HG02884 (cell line): ENCODE measurements at regions not wholly inside any gene's neighbourhood (a gene's known extent, or its start where the extent isn't known, plus 50 kb on each side); places are given as distances from the start of the nearest gene placed in this dataset.
A peak's percentile ranks its signal among the peaks of the same experiment; 100 is the strongest.
"Not testable (repeated sequence)": the region's sequence is repeated elsewhere in the genome, so short reads cannot be mapped to it uniquely, and the experiment has no call there.

ENCODE experiments used
- ATAC-seq: cut with Tn5 transposase; IDR thresholded peaks from one replicate; pipeline ENCODE4 v1.9.1; 2021; ENCODE audit warnings: mild to moderate bottlenecking, moderate library complexity; ENCODE audit not compliant: unreplicated experiment

GRCh38 chr12:94817695-94818075, 167.3 kb upstream of the TMCC3 start:
- ATAC-seq: peak; percentile 18

- ATAC-seq: not testable (repeated sequence)
Observed at GRCh38 chr12:94817201-94817600, 166.8 kb upstream of the TMCC3 start.

GRCh38 chr12:94816746-94817145, 166.4 kb upstream of the TMCC3 start:
- not testable (repeated sequence) for ATAC-seq

- no peak for ATAC-seq
Observed at GRCh38 chr12:94815958-94816357, 165.6 kb upstream of the TMCC3 start.

- ATAC-seq: no peak
Observed at GRCh38 chr12:94815450-94815849, 165.1 kb upstream of the TMCC3 start.

GRCh38 chr12:94813314-94813713, 163.0 kb upstream of the TMCC3 start:
- ATAC-seq: no peak

GRCh38 chr12:94812345-94812744, 162.0 kb upstream of the TMCC3 start:
- ATAC-seq: peak; percentile 60

GRCh38 chr12:94811611-94812010, 161.3 kb upstream of the TMCC3 start:
- no peak for ATAC-seq

GRCh38 chr12:94807951-94808350, 157.6 kb upstream of the TMCC3 start:
- no peak for ATAC-seq

GRCh38 chr12:94806617-94807016, 156.3 kb upstream of the TMCC3 start:
- ATAC-seq: no peak

- ATAC-seq: no peak
Observed at GRCh38 chr12:94805749-94806529, 155.6 kb upstream of the TMCC3 start.

- no peak for ATAC-seq
Observed at GRCh38 chr12:94803939-94804338, 153.6 kb upstream of the TMCC3 start.

GRCh38 chr12:94802796-94803195, 152.4 kb upstream of the TMCC3 start:
- no peak for ATAC-seq

GRCh38 chr12:94801745-94802144, 151.4 kb upstream of the TMCC3 start:
- ATAC-seq: no peak

GRCh38 chr12:94799136-94799535, 148.8 kb upstream of the TMCC3 start:
- no peak for ATAC-seq

- no peak for ATAC-seq
Observed at GRCh38 chr12:94798113-94798512, 147.8 kb upstream of the TMCC3 start.

GRCh38 chr12:94795520-94795919, 145.2 kb upstream of the TMCC3 start:
- no peak for ATAC-seq

GRCh38 chr12:94795044-94795443, 144.7 kb upstream of the TMCC3 start:
- ATAC-seq: no peak

GRCh38 chr12:94793191-94793595, 142.8 kb upstream of the TMCC3 start:
- ATAC-seq: no peak

GRCh38 chr12:94792693-94793092, 142.3 kb upstream of the TMCC3 start:
- no peak for ATAC-seq

GRCh38 chr12:94791933-94792332, 141.6 kb upstream of the TMCC3 start:
- no peak for ATAC-seq

- ATAC-seq: no peak
Observed at GRCh38 chr12:94790825-94791224, 140.5 kb upstream of the TMCC3 start.

- no peak for ATAC-seq
Observed at GRCh38 chr12:94790370-94790769, 140.0 kb upstream of the TMCC3 start.
